ENCODE measurements at regions not wholly inside any gene's neighbourhood (a gene's known extent, or its start where the extent isn't known, plus 50 kb on each side); places are given as distances from the start of the nearest gene placed in this dataset.

- H3K9me3 ChIP-seq: no peaks in the 10 kb centered on the region
- peaks cover 0 to 11% (median 0%) of the 10 kb centered on the region in 7 donors for H3K27me3 ChIP-seq
- no peak for TF ChIP-seq CTCF (IDR thresholded peaks at IDR 0.05)
- WGBS, 2 donors: 76 to 77% methylated on average over 10 of the region's 10 CpGs
- no peak overlapping the region for H3K4me3 ChIP-seq
- peaks cover 0 to 10% (median 0%) of the 10 kb centered on the region in 9 donors for H3K4me1 ChIP-seq
- H3K36me3 ChIP-seq: no peaks in the 10 kb centered on the region
- DNase-seq (peak in 1 of 2 donors; percentile 0), ATAC-seq (no peak)
- no peak overlapping the region for H3K27ac ChIP-seq
- intact Hi-C loops (cut with DNase I): no loop called here
Measured at GRCh38 chr1:29672416-29673227, 436.3 kb downstream of the PTPRU start.

- Histone ChIP-seq H3K4me3 (no peak overlapping the region), H3K27ac (no peak overlapping the region), H3K36me3 (no peaks in the 10 kb centered on the region), H3K4me1 (peaks cover 0 to 10% (median 0%) of the 10 kb centered on the region in 9 donors), H3K9me3 (no peaks in the 10 kb centered on the region), H3K27me3 (peaks cover 0 to 11% (median 0%) of the 10 kb centered on the region in 7 donors)
- DNase-seq (no peak), ATAC-seq (no peak)
- 76 to 77% methylated on average over 14 of the region's 14 CpGs for WGBS, 2 donors
- TF ChIP-seq CTCF (IDR thresholded peaks at IDR 0.05): no peak
- intact Hi-C loops (cut with DNase I): no loop called here
Measured at GRCh38 chr1:29671446-29672356, 435.4 kb downstream of the PTPRU start.

- Histone ChIP-seq H3K36me3 (no peaks in the 10 kb centered on the region), H3K4me1 (peaks cover 0 to 7% (median 0%) of the 10 kb centered on the region in 9 donors), H3K27ac (no peak overlapping the region), H3K4me3 (no peak overlapping the region), H3K27me3 (peaks cover 0 to 16% (median 5%) of the 10 kb centered on the region in 7 donors), H3K9me3 (no peaks in the 10 kb centered on the region)
- DNase-seq: no peak
- 86 to 91% methylated on average over 7 of the region's 7 CpGs for WGBS, 2 donors
- no peak for TF ChIP-seq CTCF (IDR thresholded peaks at IDR 0.05)
- intact Hi-C loops (cut with DNase I): no loop called here
- no peak for ATAC-seq
Measured at GRCh38 chr1:29670752-29671151, 434.4 kb downstream of the PTPRU start.

- H3K27ac ChIP-seq: no peak overlapping the region
- no peak for TF ChIP-seq CTCF (IDR thresholded peaks at IDR 0.05)
- DNase-seq (no peak), ATAC-seq (no peak)
- H3K4me1 ChIP-seq: no peaks in the 10 kb centered on the region
- intact Hi-C loops (cut with DNase I): no loop called here
- no peaks in the 10 kb centered on the region for H3K9me3 ChIP-seq
- no peaks in the 10 kb centered on the region for H3K36me3 ChIP-seq
- WGBS, 2 donors: 51 to 63% methylated on average over 3 of the region's 3 CpGs
- no peak overlapping the region for H3K4me3 ChIP-seq
- peaks cover 0 to 23% (median 9%) of the 10 kb centered on the region in 7 donors for H3K27me3 ChIP-seq
Measured at GRCh38 chr1:29669912-29670311, 433.6 kb downstream of the PTPRU start.

Data from heart right ventricle (tissue), 16 donors.